ENCODE measurements at regions not wholly inside any gene's neighbourhood (a gene's known extent, or its start where the extent isn't known, plus 50 kb on each side); places are given as distances from the start of the nearest gene placed in this dataset.

DNA sequence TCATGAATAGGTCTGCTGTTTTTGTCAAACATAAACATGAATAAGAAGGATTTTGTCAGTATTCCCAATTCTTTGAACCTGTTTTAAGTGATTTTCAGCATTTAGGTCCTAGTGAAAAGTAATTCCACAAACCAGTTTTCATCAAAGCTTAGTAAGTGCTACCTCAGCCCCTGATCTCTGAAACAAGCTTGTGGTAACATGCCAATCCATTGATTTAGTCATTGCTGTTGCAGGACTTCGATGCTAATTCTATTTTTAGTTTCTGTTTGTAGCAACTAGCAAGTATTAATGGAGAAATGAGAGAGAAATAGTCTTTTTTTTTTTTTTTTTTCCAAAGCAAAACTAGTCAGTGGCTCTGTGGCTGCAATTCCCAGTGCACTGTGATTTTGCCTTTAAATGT, 91.4 kb downstream of the JRKL start:
- TF ChIP-seq CTCF (IDR thresholded peaks at IDR 0.05; ENCODE audit: insufficient read depth, low read length, poor library complexity, severe bottlenecking) = no peak
- TF ChIP-seq EZH2phosphoT487 (conservative IDR thresholded peaks at IDR 0.05; ENCODE audit: low read length) = no peak
